Activated naive CD8-positive, alpha-beta T cell treated with anti-CD3 and anti-CD28 coated beads for 36 hours (primary cell): ENCODE measurements at regions not wholly inside any gene's neighbourhood (a gene's known extent, or its start where the extent isn't known, plus 50 kb on each side); places are given as distances from the start of the nearest gene placed in this dataset.

ENCODE experiments used
- DNase-seq: peaks from one replicate; pipeline ENCODE4 v3.0.0; 2021
- H3K27ac Mint-ChIP-seq: one replicate; pipeline ENCODE4 v1.8.0; 2022; ENCODE audit warnings: mild to moderate bottlenecking, moderate library complexity, mixed read lengths
- H3K27me3 Mint-ChIP-seq: one replicate; pipeline ENCODE4 v1.8.0; 2022; ENCODE audit warnings: mild to moderate bottlenecking, mixed read lengths
- H3K36me3 Mint-ChIP-seq: one replicate; pipeline ENCODE4 v1.8.0; 2021; ENCODE audit warnings: mild to moderate bottlenecking, mixed read lengths
- H3K4me1 Mint-ChIP-seq: one replicate; pipeline ENCODE4 v1.8.0; 2021; ENCODE audit warnings: mixed read lengths
- H3K4me3 Mint-ChIP-seq: one replicate; pipeline ENCODE4 v1.8.0; 2022; ENCODE audit warnings: mild to moderate bottlenecking, moderate library complexity, mixed read lengths
- H3K9me3 Mint-ChIP-seq: one replicate; pipeline ENCODE4 v1.8.0; 2022; ENCODE audit warnings: mixed read lengths

DNA sequence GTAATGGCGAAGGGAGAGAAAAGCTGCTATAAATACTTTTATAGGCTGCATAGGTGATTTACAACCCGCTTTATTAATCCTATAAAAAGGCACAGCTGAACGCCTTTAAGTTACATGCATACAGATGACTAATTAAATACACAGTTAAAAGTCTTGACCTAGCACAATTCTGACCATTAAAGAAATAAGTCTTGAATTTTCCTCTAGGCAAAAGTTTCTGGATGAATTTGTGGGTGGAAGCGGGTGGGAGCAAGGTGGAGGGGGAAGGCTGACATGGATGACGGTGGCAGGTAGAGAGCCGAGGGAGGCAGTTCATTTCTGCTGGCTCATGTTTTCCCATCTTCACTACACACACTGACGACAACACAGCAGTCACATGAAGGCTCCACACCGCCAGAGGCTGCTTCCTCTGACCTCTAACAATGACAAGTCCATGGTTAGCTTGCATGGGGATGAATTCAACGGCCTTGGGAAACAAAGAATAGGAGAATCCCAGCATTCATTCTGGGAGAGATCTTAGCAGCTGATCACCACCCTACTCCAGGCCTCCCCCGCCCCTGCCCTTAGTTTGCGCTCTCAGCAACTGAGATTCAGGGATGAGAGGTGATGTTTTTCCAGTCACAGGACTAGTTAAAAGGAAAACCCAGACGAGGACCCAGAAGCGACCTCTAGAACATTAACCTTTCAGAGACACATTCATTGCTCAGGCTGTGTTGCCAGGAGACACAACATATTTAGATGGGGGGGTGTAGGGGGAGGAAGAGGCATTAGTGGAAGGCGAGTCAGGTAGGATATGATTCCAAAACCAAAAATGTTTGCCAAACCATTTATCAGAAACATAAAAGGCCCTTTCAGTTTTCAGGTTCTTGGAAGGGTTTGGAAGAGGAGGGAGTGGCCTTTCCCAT lies 329.3 kb downstream of the PIK3R1 start:
- peaks cover 17% of the 10 kb centered on the region for H3K27me3 Mint-ChIP-seq
- peaks cover 10% of the 10 kb centered on the region for H3K4me1 Mint-ChIP-seq
- no peak overlapping the region for H3K27ac Mint-ChIP-seq
- H3K36me3 Mint-ChIP-seq: no peaks in the 10 kb centered on the region
- H3K4me3 Mint-ChIP-seq: no peak overlapping the region
- H3K9me3 Mint-ChIP-seq: no peaks in the 10 kb centered on the region
- no peak for DNase-seq

DNA sequence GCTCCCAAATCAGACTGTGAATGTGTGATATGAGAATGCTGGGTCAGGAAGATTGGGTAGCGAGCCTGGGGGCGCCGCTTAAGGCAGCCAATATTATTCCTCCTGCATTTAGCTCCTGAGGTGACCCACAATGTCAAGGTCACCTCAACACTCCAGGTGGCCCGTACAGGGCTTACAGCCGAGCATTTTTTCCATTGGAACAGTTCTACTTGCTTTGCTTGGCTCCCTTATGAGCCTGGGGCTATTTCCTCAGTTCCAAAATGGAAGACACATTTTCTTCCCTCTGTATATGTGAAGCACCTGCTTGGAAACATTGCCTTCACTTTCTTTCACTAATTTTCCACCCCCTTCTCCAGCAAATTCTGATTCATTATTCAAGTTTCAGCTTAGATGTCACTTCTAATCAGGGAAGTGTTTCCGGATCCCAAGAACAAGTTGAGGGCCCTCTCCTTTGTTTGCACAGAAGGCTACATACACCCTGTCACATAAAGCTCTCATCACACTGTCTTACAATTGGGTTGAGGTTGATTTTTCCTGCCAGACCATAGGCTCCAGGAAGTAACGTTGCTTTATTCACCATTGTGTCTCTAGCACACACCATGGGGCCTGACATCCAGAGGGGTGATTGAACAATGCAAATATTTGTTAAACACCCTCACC lies 330.2 kb downstream of the PIK3R1 start:
- peaks cover 10% of the 10 kb centered on the region for H3K4me1 Mint-ChIP-seq
- no peak overlapping the region for H3K4me3 Mint-ChIP-seq
- H3K36me3 Mint-ChIP-seq: no peaks in the 10 kb centered on the region

DNA sequence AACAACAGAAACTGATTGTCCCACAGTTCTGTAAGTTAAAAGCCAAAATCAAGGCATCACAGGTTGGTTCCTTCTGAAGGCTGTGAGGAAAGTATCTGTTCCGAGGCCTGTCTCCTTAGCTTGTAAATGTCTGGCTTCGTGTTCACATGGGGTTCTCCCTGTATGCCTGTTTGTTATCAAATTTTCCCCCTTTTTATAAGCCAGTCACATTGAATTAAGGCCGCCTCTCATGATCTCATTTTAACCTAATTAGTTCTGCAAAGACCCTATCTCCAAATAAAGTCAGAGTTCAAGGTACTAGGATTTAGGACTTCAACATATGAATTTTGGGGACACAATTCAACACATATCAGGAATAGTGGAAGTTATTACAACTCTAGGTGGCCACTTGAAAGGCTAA lies 331.5 kb downstream of the PIK3R1 start:
- peaks cover 4% of the 10 kb centered on the region for H3K27me3 Mint-ChIP-seq
- no peaks in the 10 kb centered on the region for H3K36me3 Mint-ChIP-seq
- H3K27ac Mint-ChIP-seq: no peak overlapping the region
- H3K4me3 Mint-ChIP-seq: no peak overlapping the region
- H3K9me3 Mint-ChIP-seq: no peaks in the 10 kb centered on the region
- H3K4me1 Mint-ChIP-seq: peaks cover 9% of the 10 kb centered on the region
- no peak for DNase-seq

More for the DNA sequence above, 330.2 kb downstream of the PIK3R1 start:
- Mint-ChIP-seq H3K27me3 (peaks cover 13% of the 10 kb centered on the region), H3K27ac (no peak overlapping the region), H3K9me3 (no peaks in the 10 kb centered on the region)
- DNase-seq: no peak

DNA sequence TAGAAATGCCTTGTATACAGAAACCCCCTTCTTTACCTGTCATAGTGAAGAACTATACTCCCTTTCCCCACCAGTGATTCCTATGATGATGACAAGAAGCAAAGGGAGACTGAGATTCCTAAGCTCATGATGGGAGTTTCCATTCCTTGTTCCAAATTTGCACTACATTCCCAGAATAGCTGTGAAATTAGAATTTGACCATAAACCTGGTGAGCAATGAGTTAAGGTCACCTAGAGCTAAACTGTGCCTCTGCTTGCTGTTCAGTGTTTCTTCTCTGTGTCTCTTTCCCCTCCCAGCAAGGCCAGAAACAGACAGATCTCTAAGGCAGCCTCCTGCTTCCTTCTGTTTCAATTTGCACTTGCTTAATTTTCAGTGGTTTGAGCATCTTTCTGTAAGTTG lies 332.1 kb downstream of the PIK3R1 start:
- Mint-ChIP-seq H3K9me3 (no peaks in the 10 kb centered on the region), H3K36me3 (no peaks in the 10 kb centered on the region), H3K27me3 (no peaks in the 10 kb centered on the region), H3K27ac (no peak overlapping the region), H3K4me3 (no peak overlapping the region), H3K4me1 (peaks cover 7% of the 10 kb centered on the region)
- no peak for DNase-seq

DNA sequence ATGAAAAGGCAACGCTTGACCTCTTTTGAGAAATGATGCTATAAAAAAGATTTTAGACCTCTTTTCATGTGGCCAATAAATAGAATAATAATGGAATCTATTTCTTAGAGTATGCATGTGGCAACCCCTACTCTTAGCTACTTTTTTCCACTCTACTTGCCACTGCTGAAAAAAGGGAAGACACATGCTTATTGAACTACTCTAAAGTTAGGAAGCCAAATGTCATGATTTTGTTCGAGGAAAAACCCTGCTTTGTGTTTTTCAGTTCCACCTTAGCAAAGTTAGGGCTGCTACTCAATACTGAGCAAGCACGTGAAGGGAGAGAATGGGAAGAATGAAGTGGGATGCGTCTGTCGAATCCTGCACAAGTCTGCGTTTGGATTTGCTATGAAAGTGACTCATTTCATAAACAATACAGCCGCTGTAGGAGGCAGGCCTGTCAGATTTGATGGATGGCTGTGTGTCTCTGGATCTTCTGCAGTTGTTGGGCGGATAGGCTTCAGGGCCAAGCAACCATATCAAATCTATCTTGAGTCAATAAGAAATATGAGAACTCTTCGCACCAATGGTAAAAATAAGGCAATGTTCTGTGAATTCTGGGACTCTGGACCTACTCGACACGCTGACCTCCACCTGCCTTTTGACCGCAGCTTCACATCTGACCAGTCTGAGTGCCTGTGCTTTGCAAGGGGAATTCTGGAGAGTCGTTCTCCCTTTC lies 333.6 kb downstream of the PIK3R1 start:
- Mint-ChIP-seq H3K9me3 (no peaks in the 10 kb centered on the region), H3K27me3 (no peaks in the 10 kb centered on the region), H3K4me1 (no peaks in the 10 kb centered on the region), H3K27ac (no peak overlapping the region), H3K4me3 (no peak overlapping the region), H3K36me3 (no peaks in the 10 kb centered on the region)
- no peak for DNase-seq

DNA sequence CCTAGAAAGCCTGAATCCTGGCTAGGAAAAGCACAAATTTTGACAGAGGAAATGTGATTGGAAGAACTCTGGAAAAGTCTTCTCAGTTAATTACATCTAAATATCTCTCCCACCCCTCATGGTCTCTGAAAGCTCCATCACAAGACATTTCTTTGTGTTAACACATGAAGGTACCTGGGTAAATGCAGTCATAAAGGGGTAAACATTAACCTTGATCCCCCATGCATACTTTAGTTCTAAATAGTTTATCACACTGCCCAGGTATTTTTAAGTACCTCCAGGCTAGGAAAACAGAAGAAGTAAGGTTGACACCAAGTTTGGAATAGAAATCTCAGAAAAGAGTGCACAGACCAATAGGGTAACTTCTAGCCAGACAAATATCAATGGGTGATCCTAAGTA lies 334.5 kb downstream of the PIK3R1 start:
- H3K4me3 Mint-ChIP-seq: no peak overlapping the region
- H3K36me3 Mint-ChIP-seq: no peaks in the 10 kb centered on the region
- no peak for DNase-seq
- no peak overlapping the region for H3K27ac Mint-ChIP-seq
- no peaks in the 10 kb centered on the region for H3K27me3 Mint-ChIP-seq
- no peaks in the 10 kb centered on the region for H3K4me1 Mint-ChIP-seq
- no peaks in the 10 kb centered on the region for H3K9me3 Mint-ChIP-seq

DNA sequence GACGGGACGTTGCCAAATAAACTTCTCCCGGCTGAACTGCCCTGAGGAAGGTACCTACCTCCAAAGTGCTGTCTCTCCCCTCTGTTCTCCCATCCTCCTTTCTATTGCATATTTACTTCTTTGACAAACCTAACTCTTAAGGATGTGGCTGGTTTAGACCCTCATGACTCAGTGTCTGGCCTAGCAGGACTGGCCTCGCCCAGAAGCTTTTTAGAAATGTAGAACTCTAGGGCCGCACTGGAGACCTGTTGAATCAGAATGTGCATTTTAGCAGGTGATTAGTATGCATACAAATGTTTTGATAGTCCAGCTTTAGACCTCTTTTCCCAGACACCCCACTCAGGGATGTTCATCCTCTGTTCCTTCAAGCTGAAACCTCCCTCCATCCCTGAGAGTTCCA lies 335.9 kb downstream of the PIK3R1 start:
- no peak for DNase-seq
- H3K4me1 Mint-ChIP-seq: no peaks in the 10 kb centered on the region
- no peaks in the 10 kb centered on the region for H3K9me3 Mint-ChIP-seq
- no peaks in the 10 kb centered on the region for H3K36me3 Mint-ChIP-seq
- H3K27ac Mint-ChIP-seq: no peak overlapping the region
- H3K27me3 Mint-ChIP-seq: no peaks in the 10 kb centered on the region
- H3K4me3 Mint-ChIP-seq: no peak overlapping the region

DNA sequence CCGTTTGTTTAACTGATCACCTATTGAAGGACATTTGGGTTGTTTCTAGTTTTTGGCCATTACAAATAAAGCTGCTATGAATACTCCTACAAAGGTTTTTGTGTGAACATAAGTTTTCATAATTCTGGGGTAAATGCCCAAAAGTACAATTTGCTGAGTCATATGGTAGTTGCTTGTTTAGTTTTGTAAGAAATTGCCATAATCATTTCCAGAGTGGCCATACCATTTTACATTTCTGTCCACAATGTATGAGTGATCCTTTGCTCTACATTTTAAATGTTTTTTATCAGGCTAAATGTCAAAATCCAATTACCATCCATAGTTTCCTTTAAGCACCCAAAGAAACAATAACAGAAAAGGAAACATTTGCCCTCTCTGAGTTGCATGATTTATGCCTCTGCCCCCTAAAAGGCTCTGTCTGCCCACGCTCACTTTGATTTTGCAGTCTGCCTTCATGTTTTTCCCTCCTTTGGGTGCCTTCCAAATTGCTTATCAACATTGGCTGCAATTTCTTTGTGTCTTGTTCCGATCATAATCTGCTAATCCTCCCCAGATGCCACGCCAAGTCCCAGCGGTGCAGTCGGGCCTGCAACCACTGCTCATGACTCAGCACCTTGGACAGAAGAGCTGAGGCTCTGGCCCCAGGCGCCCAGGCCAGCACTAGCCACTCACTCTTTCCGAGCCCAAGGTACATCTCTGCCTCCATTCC lies 339.2 kb downstream of the PIK3R1 start:
- Mint-ChIP-seq H3K9me3 (no peaks in the 10 kb centered on the region), H3K36me3 (no peaks in the 10 kb centered on the region), H3K4me3 (no peak overlapping the region), H3K4me1 (no peaks in the 10 kb centered on the region), H3K27ac (no peak overlapping the region), H3K27me3 (no peaks in the 10 kb centered on the region)
- no peak for DNase-seq

DNA sequence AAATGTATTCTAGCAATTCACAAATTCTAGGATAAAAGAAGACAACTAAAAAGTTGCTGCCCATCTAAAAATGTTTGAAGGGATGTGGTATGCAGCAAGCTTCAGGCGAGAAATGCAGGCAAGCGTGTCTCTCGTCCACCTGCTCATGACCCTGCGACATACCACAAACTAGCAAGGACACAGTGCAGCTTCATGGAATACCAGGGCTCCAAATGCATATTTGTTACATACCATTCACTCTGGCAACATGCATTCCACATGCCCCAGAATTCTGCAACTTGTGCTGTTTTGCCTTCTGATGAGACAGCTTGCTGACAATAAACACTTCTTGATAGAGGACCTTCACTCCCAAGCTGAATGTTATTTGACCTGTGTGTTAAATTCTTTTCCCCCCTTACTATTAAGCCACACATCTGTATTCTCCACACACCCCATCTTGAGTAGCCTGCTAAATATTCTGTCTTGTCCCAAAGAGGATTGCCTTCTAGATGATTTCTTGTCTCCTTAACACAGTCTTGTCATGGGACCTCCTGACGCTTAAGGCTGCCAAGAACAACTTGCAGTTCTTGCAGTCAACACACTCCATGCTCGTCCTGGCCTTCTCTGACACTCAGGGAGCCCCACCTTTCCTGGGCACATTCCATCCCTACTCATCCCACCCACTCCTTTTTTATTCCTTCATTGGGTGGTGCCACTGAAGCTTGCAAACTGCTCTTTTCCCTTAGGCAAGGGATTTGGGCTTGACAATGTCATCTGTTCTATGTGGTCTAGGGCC lies 340.5 kb downstream of the PIK3R1 start:
- no peak for DNase-seq
- Mint-ChIP-seq H3K9me3 (no peaks in the 10 kb centered on the region), H3K4me1 (no peaks in the 10 kb centered on the region), H3K27me3 (no peaks in the 10 kb centered on the region), H3K36me3 (no peaks in the 10 kb centered on the region), H3K4me3 (no peak overlapping the region), H3K27ac (no peak overlapping the region)

DNA sequence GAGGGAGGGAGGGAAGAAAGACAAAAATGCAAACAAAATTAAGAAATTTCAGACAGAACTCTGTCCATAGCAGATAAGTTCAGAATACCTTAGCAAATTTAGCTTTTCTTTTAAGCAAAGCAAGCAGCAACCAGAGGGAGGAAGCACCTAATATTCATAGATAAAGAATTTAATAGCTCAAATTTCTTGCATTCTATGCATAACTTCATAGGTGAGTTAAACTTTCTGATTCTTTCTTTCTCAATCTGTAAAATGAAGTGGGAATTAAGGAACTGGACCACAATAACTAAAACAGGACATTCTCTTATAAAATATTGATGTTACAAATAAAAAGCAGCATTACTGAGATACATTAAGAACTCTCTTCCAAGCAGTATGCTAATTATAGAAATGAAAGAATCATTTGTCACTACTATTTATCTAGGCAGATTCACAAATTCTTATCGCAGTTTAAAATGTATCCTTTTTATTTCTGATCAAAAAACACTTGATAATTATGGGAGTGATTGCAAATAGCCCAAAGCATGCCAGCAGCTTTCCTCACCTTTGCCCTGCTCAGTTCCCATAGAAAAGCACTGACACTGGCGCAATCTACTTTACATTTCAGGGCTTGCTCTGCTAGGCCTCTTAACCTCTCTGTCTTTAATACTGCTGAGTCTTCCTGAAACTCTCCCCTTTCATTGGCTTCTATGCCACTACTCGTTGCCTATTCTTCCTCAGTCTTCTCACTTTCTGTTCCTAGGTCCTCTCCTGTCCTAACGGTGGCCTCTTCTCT lies 341.8 kb downstream of the PIK3R1 start:
- Mint-ChIP-seq H3K36me3 (no peaks in the 10 kb centered on the region), H3K4me3 (no peak overlapping the region), H3K27me3 (no peaks in the 10 kb centered on the region), H3K9me3 (no peaks in the 10 kb centered on the region), H3K4me1 (no peaks in the 10 kb centered on the region), H3K27ac (no peak overlapping the region)
- DNase-seq: no peak

DNA sequence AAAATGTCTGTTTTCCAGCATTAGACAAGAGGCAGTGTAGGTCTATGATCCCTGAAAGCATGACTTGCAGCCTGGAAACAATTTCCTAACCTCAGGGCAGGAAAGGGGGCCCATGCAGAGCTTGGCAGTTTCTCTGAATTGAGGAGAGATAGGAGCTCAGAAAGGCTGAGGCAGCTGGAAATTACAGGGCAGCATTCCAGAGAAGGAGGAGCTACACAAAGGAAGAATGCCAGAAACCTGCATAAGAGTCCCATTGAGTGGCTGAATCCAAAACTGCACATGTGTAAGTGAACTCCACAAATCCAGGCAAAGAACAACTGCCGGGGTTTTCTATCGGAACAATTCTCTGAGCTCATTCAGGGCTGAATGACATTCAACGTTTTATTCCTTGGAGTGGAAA lies 346.8 kb downstream of the PIK3R1 start:
- Mint-ChIP-seq H3K4me3 (no peak overlapping the region), H3K9me3 (peaks cover 7% of the 10 kb centered on the region), H3K36me3 (no peaks in the 10 kb centered on the region), H3K4me1 (no peaks in the 10 kb centered on the region), H3K27me3 (no peaks in the 10 kb centered on the region), H3K27ac (no peak overlapping the region)
- no peak for DNase-seq

DNA sequence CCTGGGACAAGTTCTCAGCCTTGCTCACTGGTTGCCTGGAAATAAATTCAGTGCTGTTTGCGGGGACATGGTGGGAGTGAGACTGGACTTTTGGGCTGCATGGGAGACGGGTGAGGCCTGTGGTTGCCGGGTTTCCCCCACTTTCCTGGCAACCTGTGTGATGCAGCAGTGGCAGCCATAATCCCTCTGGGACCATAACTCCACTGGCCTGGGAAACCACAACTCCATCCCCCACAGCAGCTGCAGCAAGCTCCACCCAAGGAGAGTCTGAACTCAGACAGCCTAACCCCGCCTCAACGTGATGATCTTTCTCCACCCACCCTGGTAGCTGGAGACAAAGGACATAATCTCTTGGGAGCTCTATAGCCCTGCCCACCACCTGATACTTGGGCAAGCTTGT lies 349.9 kb downstream of the PIK3R1 start:
- no peaks in the 10 kb centered on the region for H3K4me1 Mint-ChIP-seq
- H3K36me3 Mint-ChIP-seq: no peaks in the 10 kb centered on the region
- no peaks in the 10 kb centered on the region for H3K27me3 Mint-ChIP-seq
- no peak overlapping the region for H3K4me3 Mint-ChIP-seq
- no peak overlapping the region for H3K27ac Mint-ChIP-seq
- peaks cover 7% of the 10 kb centered on the region for H3K9me3 Mint-ChIP-seq
- DNase-seq: no peak

DNA sequence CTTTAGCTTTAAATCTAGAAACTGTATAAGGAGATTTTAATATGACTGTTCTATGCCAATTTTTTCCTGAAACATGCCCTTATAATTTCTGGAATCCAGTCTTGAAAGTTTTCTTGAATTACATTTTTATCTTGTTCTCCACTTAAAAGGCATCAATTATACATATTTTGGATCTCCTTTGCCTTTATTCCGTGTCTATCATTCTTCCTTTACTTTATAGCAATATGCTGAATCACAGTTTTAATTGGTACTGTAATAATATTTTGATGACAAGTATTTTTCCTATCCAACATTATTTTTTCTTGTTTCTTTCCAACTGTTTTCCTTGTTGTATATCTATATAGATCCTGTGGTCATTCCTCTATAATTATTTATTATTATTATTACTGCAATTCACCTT lies 361.2 kb downstream of the PIK3R1 start:
- peaks cover 3% of the 10 kb centered on the region for H3K27me3 Mint-ChIP-seq
- H3K27ac Mint-ChIP-seq: no peak overlapping the region
- peaks cover 14% of the 10 kb centered on the region for H3K9me3 Mint-ChIP-seq
- no peak for DNase-seq
- no peaks in the 10 kb centered on the region for H3K36me3 Mint-ChIP-seq
- no peaks in the 10 kb centered on the region for H3K4me1 Mint-ChIP-seq
- no peak overlapping the region for H3K4me3 Mint-ChIP-seq

DNA sequence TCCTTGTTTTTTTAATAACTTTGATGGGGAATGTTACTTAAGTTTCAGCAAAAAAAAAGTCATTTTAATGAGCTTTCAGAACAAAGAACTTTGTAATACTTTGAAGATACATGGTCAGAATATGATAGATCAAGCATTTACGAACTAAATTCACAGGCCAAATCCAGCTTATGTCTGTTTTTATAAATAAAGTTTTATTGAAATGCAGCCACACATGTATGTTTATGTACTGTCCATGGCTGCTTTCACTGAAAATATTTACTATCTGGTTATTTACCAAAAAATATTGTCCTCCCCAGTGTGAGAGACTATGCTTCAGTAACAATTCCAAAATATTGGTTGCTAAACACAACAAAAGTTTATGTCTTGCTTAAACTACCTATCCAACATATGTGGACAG lies 366.7 kb downstream of the PIK3R1 start:
- no peaks in the 10 kb centered on the region for H3K36me3 Mint-ChIP-seq
- peaks cover 3% of the 10 kb centered on the region for H3K27me3 Mint-ChIP-seq
- no peaks in the 10 kb centered on the region for H3K4me1 Mint-ChIP-seq
- no peak for DNase-seq
- H3K9me3 Mint-ChIP-seq: peaks cover 5% of the 10 kb centered on the region
- H3K4me3 Mint-ChIP-seq: no peak overlapping the region
- H3K27ac Mint-ChIP-seq: no peak overlapping the region
